K562 (cell line): ENCODE measurements at regions not wholly inside any gene's neighbourhood (a gene's known extent, or its start where the extent isn't known, plus 50 kb on each side); places are given as distances from the start of the nearest gene placed in this dataset.

Experiments used
- ATAC-seq: fragments of 200-7000 bp; cut with Tn5 transposase; 3 replicates; pipeline ENCODE4 v1.9.1; 2020; ENCODE audit warnings: moderate library complexity
- BruUV-seq: library from RNA; stranded (reverse); fragments of 400-500 nt; replicated peaks from 2 replicates; lab custom pipeline; 2021; lab: Mats Ljungman, UMichigan
- CTCF ChIA-PET: fragments of 300-600 bp; formaldehyde crosslinking; extraction: SDS; loops from one replicate; lab custom pipeline; 2021; ENCODE audit warnings: low intra/inter-chr PET ratio; lab: Yijun Ruan, JAX
- POLR2A ChIA-PET: fragments of 300-600, 350-650 bp; sonication (Branson Sonifier 250); formaldehyde crosslinking; extraction: SDS; loops from one replicate; lab custom pipeline; 2021; ENCODE audit warnings: antibody characterized with exemption, inconsistent platforms; lab: Yijun Ruan, JAX
- DNase-seq, 4 experiments: peaks; one replicate each; pipeline versions ENCODE4 v3.0.0 to v3.0.0-alpha.2; 2011 to 2018; ENCODE audit warnings: low spot score in 3 of 4, mixed read lengths in 3 of 4; ENCODE audit errors: extremely low read depth in 1 of 4
- FAIRE-seq: peaks from 2 replicates; lab custom pipeline; 2011; peaks lifted over from hg19 to GRCh38; lab: Jason Lieb, UNC
- H2AFZ ChIP-seq: 2 replicates; pipeline ENCODE4 v1.6.0; 2011; ENCODE audit warnings: low read depth, low read length, control low read depth, inconsistent platforms
- H3K27ac ChIP-seq: fragments of 200-600 bp; 3 replicates; pipeline ENCODE4 v1.8.0; 2011; ENCODE audit warnings: low read depth, mild to moderate bottlenecking, control low read depth, inconsistent platforms, low read length, moderate library complexity, mixed read lengths; ENCODE audit errors: extremely low read depth
- H3K27me3 ChIP-seq, 2 experiments: fragments of 300-600 bp in 1 of 2; 2 replicates in 1 of 2; 3 replicates in 1 of 2; pipeline versions ENCODE4 v1.6.0 to v1.8.0; 2011; ENCODE audit warnings: inconsistent platforms in 2 of 2, low read length in 2 of 2, mild to moderate bottlenecking in 1 of 2, mixed read lengths in 1 of 2, moderate library complexity in 1 of 2; ENCODE audit not compliant: control insufficient read depth in 2 of 2, insufficient read depth in 2 of 2
- H3K36me3 ChIP-seq: fragments of 300-600 bp; 3 replicates; pipeline ENCODE4 v1.8.0; 2011; ENCODE audit warnings: mild to moderate bottlenecking, low read length, inconsistent platforms; ENCODE audit not compliant: control insufficient read depth, insufficient read depth
- H3K4me1 ChIP-seq, 2 experiments: fragments of 200-600 bp in 1 of 2; replicated peaks in 1 of 2; 2 replicates in 1 of 2; 3 replicates in 1 of 2; pipeline versions ENCODE4 v1.5.1 to v1.8.0; 2011; ENCODE audit warnings: inconsistent platforms in 2 of 2, low read length in 2 of 2, mild to moderate bottlenecking in 1 of 2, mixed read lengths in 1 of 2, moderate library complexity in 1 of 2; ENCODE audit not compliant: control insufficient read depth in 2 of 2, insufficient read depth in 2 of 2
- H3K4me2 ChIP-seq: 2 replicates; pipeline ENCODE4 v1.6.1; 2011; ENCODE audit warnings: low read length, control low read depth, inconsistent platforms, mixed read lengths; ENCODE audit not compliant: insufficient read depth
- H3K4me3 ChIP-seq: fragments of 200-600 bp; sonication (generic), shearing (Covaris generic); 2 replicates; pipeline ENCODE4 v1.5.1; 2016; ENCODE audit warnings: control low read depth, inconsistent platforms
- H3K79me2 ChIP-seq: fragments of 200-600 bp; 3 replicates; pipeline ENCODE4 v1.8.0; 2011; ENCODE audit warnings: low read length, inconsistent platforms; ENCODE audit not compliant: control insufficient read depth, insufficient read depth
- H3K9ac ChIP-seq, 2 experiments: 2 replicates each; pipeline versions ENCODE4 v1.6.0 to v1.6.1; 2011; ENCODE audit warnings: low read depth in 2 of 2, low read length in 2 of 2, control low read depth in 1 of 2, inconsistent platforms in 1 of 2, mild to moderate bottlenecking in 1 of 2, mixed read lengths in 1 of 2; ENCODE audit not compliant: insufficient read depth in 1 of 2
- H3K9me1 ChIP-seq: one replicate; pipeline ENCODE4 v1.6.0; 2011; ENCODE audit warnings: inconsistent platforms, mild to moderate bottlenecking, low read length, moderate library complexity; ENCODE audit not compliant: control insufficient read depth, insufficient read depth
- H3K9me3 ChIP-seq: replicated peaks from 2 replicates; pipeline ENCODE4 v1.5.1; 2011; ENCODE audit warnings: low read depth, low read length, inconsistent platforms; ENCODE audit not compliant: control insufficient read depth, insufficient read depth
- H4K20me1 ChIP-seq: replicated peaks from 2 replicates; pipeline ENCODE4 v1.6.1; 2011; ENCODE audit warnings: low read length, inconsistent platforms, mixed read lengths; ENCODE audit not compliant: control insufficient read depth, insufficient read depth
- ETV5 ChIP-seq: sonication (generic); formaldehyde crosslinking; IDR thresholded peaks from 2 replicates; pipeline ENCODE4 v1.4.0; 2020; ENCODE audit warnings: low read depth, mild to moderate bottlenecking, missing genetic modification reagents
- HSF4 ChIP-seq: fragments of 250-450 bp; sonication (Bioruptor Pico); IDR thresholded peaks from 2 replicates; pipeline ENCODE4 v2.1.2; 2022; ENCODE audit warnings: mild to moderate bottlenecking, moderate library complexity, borderline replicate concordance
- NFYB ChIP-seq: IDR thresholded peaks from 2 replicates; pipeline ENCODE4 v1.6.1; 2011; ENCODE audit warnings: mild to moderate bottlenecking, moderate library complexity; ENCODE audit not compliant: insufficient read length; ENCODE audit errors: extremely low read depth
- SOX6 ChIP-seq: fragments of 450-650 bp; IDR thresholded peaks from 2 replicates; pipeline ENCODE4 v1.6.1; 2014; ENCODE audit warnings: mild to moderate bottlenecking
- WGBS: fragments of 100-300 bp; shearing (Covaris generic); methylation state at CpG from one replicate; pipeline ENCODE4 v1.1.6; 2016; ENCODE audit warnings: low coverage, mixed read lengths; ENCODE audit not compliant: insufficient coverage; ENCODE audit errors: missing lambda C conversion rate; 5-methylcytosine and 5-hydroxymethylcytosine counted together
- in situ Hi-C: fragments of 300-500 bp; cut with MboI; formaldehyde crosslinking; loops from 4 replicates; pipeline ENCODE4 v1.15.0; 2018; ENCODE audit warnings: inconsistent platforms, mixed read lengths
- intact Hi-C: fragments of 100-400 bp; cut with micrococcal nuclease; formaldehyde crosslinking; loops from 2 replicates; pipeline ENCODE4 v1.14.2; 2022
- TF ChIP-seq, protein P1 (sequence below): fragments of 450-650 bp; IDR thresholded peaks from 2 replicates; pipeline ENCODE4 v1.6.1; 2016; ENCODE audit warnings: borderline replicate concordance
- TF ChIP-seq, protein P2 (sequence below): fragments of 250-450 bp; sonication (Bioruptor Pico); IDR thresholded peaks from 2 replicates; pipeline ENCODE4 v1.4.0; 2020; ENCODE audit warnings: mild to moderate bottlenecking

DNA sequence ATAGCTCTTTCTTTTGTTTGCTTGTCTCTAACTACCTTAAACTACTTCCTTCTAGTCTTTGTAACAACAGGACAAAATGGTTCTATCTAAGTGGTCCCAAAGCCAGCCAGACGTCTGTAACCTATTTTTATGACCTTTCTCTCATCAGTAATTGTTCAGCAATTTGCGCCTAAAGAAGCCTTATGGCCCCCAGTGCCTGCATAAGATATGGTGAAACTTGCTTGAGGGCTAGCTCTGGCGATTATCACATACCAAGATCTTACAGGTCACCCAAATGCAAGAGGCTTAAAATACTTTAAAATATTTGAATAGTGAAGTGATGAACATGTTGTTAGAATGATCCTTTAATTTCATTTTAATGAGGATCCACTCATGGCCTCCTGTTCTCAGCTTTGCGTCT is 369.4 kb downstream of the SOX2 start:
- in situ Hi-C loops (no loop called here), intact Hi-C loops (no loop called here)
- H3K79me2 ChIP-seq = no peaks in the 10 kb centered on the region
- no peaks in the 10 kb centered on the region for H3K4me1 ChIP-seq
- FAIRE-seq = no peak
- 0% methylated on average over 4 of the region's 4 CpGs for WGBS
- DNase-seq = no peak
- H2AFZ ChIP-seq = no peak overlapping the region
- ChIA-PET CTCF (no interaction called here), POLR2A (no interaction called here)
- H3K9me1 ChIP-seq = no peaks in the 10 kb centered on the region
- no TSS peak for BruUV-seq
- H3K27ac ChIP-seq = no peak overlapping the region
- no peaks in the 10 kb centered on the region for H3K27me3 ChIP-seq
- TF ChIP-seq NFYB = no peak
- TF ChIP-seq ETV5 (CRISPR knock-in tag) = no peak
- TF ChIP-seq, protein P1, sequence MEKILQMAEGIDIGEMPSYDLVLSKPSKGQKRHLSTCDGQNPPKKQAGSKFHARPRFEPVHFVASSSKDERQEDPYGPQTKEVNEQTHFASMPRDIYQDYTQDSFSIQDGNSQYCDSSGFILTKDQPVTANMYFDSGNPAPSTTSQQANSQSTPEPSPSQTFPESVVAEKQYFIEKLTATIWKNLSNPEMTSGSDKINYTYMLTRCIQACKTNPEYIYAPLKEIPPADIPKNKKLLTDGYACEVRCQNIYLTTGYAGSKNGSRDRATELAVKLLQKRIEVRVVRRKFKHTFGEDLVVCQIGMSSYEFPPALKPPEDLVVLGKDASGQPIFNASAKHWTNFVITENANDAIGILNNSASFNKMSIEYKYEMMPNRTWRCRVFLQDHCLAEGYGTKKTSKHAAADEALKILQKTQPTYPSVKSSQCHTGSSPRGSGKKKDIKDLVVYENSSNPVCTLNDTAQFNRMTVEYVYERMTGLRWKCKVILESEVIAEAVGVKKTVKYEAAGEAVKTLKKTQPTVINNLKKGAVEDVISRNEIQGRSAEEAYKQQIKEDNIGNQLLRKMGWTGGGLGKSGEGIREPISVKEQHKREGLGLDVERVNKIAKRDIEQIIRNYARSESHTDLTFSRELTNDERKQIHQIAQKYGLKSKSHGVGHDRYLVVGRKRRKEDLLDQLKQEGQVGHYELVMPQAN = no peak
- no peak for TF ChIP-seq HSF4 (CRISPR knock-in tag)
- no peak for TF ChIP-seq SOX6
- TF ChIP-seq, protein P2, sequence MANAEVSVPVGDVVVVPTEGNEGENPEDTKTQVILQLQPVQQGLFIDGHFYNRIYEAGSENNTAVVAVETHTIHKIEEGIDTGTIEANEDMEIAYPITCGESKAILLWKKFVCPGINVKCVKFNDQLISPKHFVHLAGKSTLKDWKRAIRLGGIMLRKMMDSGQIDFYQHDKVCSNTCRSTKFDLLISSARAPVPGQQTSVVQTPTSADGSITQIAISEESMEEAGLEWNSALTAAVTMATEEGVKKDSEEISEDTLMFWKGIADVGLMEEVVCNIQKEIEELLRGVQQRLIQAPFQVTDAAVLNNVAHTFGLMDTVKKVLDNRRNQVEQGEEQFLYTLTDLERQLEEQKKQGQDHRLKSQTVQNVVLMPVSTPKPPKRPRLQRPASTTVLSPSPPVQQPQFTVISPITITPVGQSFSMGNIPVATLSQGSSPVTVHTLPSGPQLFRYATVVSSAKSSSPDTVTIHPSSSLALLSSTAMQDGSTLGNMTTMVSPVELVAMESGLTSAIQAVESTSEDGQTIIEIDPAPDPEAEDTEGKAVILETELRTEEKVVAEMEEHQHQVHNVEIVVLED (CRISPR knock-in tag) = no peak
- no peaks in the 10 kb centered on the region for H3K36me3 ChIP-seq
- no peak overlapping the region for H3K9ac ChIP-seq
- H3K9me3 ChIP-seq = no peaks in the 10 kb centered on the region
- H4K20me1 ChIP-seq = no peaks in the 10 kb centered on the region
- no peak overlapping the region for H3K4me3 ChIP-seq
- no peak for ATAC-seq
- H3K4me2 ChIP-seq = no peak overlapping the region
